GM12878 (cell line): ENCODE measurements at regions not wholly inside any gene's neighbourhood (a gene's known extent, or its start where the extent isn't known, plus 50 kb on each side); places are given as distances from the start of the nearest gene placed in this dataset.

Experiments used
- ATAC-seq: fragments of 200-7000 bp; cut with Tn5 transposase; 3 replicates; pipeline ENCODE4 v1.9.1; 2020; ENCODE audit warnings: mild to moderate bottlenecking, moderate library complexity
- BruUV-seq: library from RNA; stranded (reverse); fragments of 400-500 nt; replicated peaks from 2 replicates; lab custom pipeline; 2021; lab: Mats Ljungman, UMichigan
- CTCF ChIA-PET: fragments of 300-600 bp; sonication (Branson Sonifier 250); formaldehyde crosslinking; extraction: SDS; loops from one replicate; lab custom pipeline; 2021; ENCODE audit warnings: inconsistent platforms; lab: Yijun Ruan, JAX
- POLR2A ChIA-PET: fragments of 350-600 bp; formaldehyde crosslinking; extraction: SDS; loops from one replicate; lab custom pipeline; 2021; ENCODE audit warnings: inconsistent platforms; lab: Charles Lee
- RAD21 ChIA-PET: fragments of 300-600 bp; sonication (Branson Sonifier 250); formaldehyde crosslinking; loops from one replicate; lab custom pipeline; 2023; ENCODE audit warnings: antibody characterized with exemption; ENCODE audit not compliant: unreplicated experiment; lab: Charles Lee
- SMC1A ChIA-PET: fragments of 300-600 bp; sonication (Branson Sonifier 250); formaldehyde crosslinking; loops from one replicate; lab custom pipeline; 2023; ENCODE audit not compliant: unreplicated experiment, uncharacterized antibody; lab: Charles Lee
- DNase-seq: peaks from one replicate; pipeline ENCODE4 v3.0.0-alpha.2; 2011; ENCODE audit warnings: low read depth, low spot score
- FAIRE-seq: peaks from 3 replicates; lab custom pipeline; 2011; peaks lifted over from hg19 to GRCh38; lab: Jason Lieb, UNC
- H2AFZ ChIP-seq: 2 replicates; pipeline ENCODE4 v1.6.0; 2011; ENCODE audit warnings: low read depth, low read length, control low read depth; ENCODE audit not compliant: control insufficient read depth
- H3K27ac ChIP-seq: 2 replicates; pipeline ENCODE4 v1.5.1; 2011; ENCODE audit warnings: control low read depth; ENCODE audit not compliant: control insufficient read depth, insufficient read depth
- H3K27me3 ChIP-seq, 2 experiments: replicated peaks in 1 of 2; 2 replicates each; pipeline versions ENCODE4 v1.6.0 to v1.6.1; 2011; ENCODE audit warnings: low read length in 1 of 2; ENCODE audit not compliant: control insufficient read depth in 2 of 2, insufficient read depth in 2 of 2
- H3K36me3 ChIP-seq, 2 experiments: 2 replicates each; pipeline ENCODE4 v1.5.1; 2011; ENCODE audit warnings: low read length in 1 of 2; ENCODE audit not compliant: control insufficient read depth in 2 of 2, insufficient read depth in 2 of 2
- H3K4me1 ChIP-seq: 2 replicates; pipeline ENCODE4 v1.6.1; 2011; ENCODE audit warnings: mild to moderate bottlenecking, low read length, moderate library complexity, mixed read lengths; ENCODE audit not compliant: control insufficient read depth, insufficient read depth
- H3K4me2 ChIP-seq: 2 replicates; pipeline ENCODE4 v1.6.0; 2011; ENCODE audit warnings: control low read depth; ENCODE audit not compliant: control insufficient read depth, insufficient read depth
- H3K4me3 ChIP-seq: fragments of 200-600 bp; sonication (generic); 2 replicates; pipeline ENCODE4 v1.5.1; 2016
- H3K79me2 ChIP-seq: 2 replicates; pipeline ENCODE4 v1.6.0; 2011; ENCODE audit warnings: low read length; ENCODE audit not compliant: control insufficient read depth, insufficient read depth
- H3K9ac ChIP-seq: 2 replicates; pipeline ENCODE4 v1.8.0; 2011; ENCODE audit warnings: low read length, control low read depth, mixed read lengths; ENCODE audit not compliant: control insufficient read depth, insufficient read depth
- H3K9me3 ChIP-seq: replicated peaks from 3 replicates; pipeline ENCODE4 v1.5.1; 2011; ENCODE audit warnings: mild to moderate bottlenecking, low read length; ENCODE audit not compliant: control insufficient read depth, insufficient read depth
- H4K20me1 ChIP-seq: 2 replicates; pipeline ENCODE4 v1.6.0; 2011; ENCODE audit not compliant: control insufficient read depth, insufficient read depth
- BRCA1 ChIP-seq: IDR thresholded peaks from 2 replicates; pipeline ENCODE4 v1.6.1; 2011; ENCODE audit warnings: low read depth, low read length, improper control_type of control experiment
- FOS ChIP-seq: IDR thresholded peaks from 3 replicates; pipeline ENCODE4 v1.6.1; 2011; ENCODE audit warnings: borderline replicate concordance; ENCODE audit not compliant: insufficient read length; ENCODE audit errors: extremely low read depth
- GATAD2B ChIP-seq: fragments of 450-650 bp; conservative IDR thresholded peaks from 2 replicates; pipeline ENCODE4 v1.6.1; 2017; ENCODE audit warnings: low read depth, mild to moderate bottlenecking, moderate library complexity
- HCFC1 ChIP-seq: fragments of 150-350 bp; IDR thresholded peaks from 2 replicates; pipeline ENCODE4 v1.6.1; 2014; ENCODE audit warnings: low read length
- IKZF1 ChIP-seq: fragments of 450-650 bp; conservative IDR thresholded peaks from 2 replicates; pipeline ENCODE4 v1.6.1; 2017; ENCODE audit warnings: antibody characterized with exemption, mild to moderate bottlenecking
- IKZF2 ChIP-seq, 2 experiments: fragments of 450-650 bp; IDR thresholded peaks; 2 replicates each; pipeline ENCODE4 v1.6.1; 2017; ENCODE audit warnings: mild to moderate bottlenecking in 2 of 2, moderate library complexity in 2 of 2
- JUNB ChIP-seq: IDR thresholded peaks from 2 replicates; pipeline ENCODE4 v1.6.1; 2016; ENCODE audit warnings: antibody characterized with exemption, mild to moderate bottlenecking
- MTA2 ChIP-seq: fragments of 450-650 bp; IDR thresholded peaks from 2 replicates; pipeline ENCODE4 v1.6.1; 2016; ENCODE audit warnings: low read depth, mild to moderate bottlenecking, moderate library complexity
- MTA3 ChIP-seq: IDR thresholded peaks from 2 replicates; pipeline ENCODE4 v1.6.1; 2012; ENCODE audit warnings: low read length, inconsistent platforms, borderline replicate concordance
- PAX8 ChIP-seq: fragments of 450-650 bp; IDR thresholded peaks from 2 replicates; pipeline ENCODE4 v1.6.1; 2017; ENCODE audit warnings: mild to moderate bottlenecking, moderate library complexity
- POLR2AphosphoS2 ChIP-seq: IDR thresholded peaks from 2 replicates; pipeline ENCODE4 v1.6.1; 2011; ENCODE audit warnings: low read depth, mild to moderate bottlenecking, low read length, improper control_type of control experiment, moderate library complexity
- POU2F2 ChIP-seq: IDR thresholded peaks from 3 replicates; pipeline ENCODE4 v1.6.1; 2011; ENCODE audit warnings: low read depth, mild to moderate bottlenecking, low read length, borderline replicate concordance
- RAD51 ChIP-seq: fragments of 450-650 bp; IDR thresholded peaks from 2 replicates; pipeline ENCODE4 v1.6.1; 2016; ENCODE audit warnings: moderate library complexity, mild to moderate bottlenecking, inconsistent platforms
- RUNX3 ChIP-seq: IDR thresholded peaks from 2 replicates; pipeline ENCODE4 v1.6.1; 2012; ENCODE audit warnings: low read length, inconsistent platforms
- SMAD1 ChIP-seq: fragments of 450-650 bp; IDR thresholded peaks from 2 replicates; pipeline ENCODE4 v1.6.1; 2018; ENCODE audit warnings: mild to moderate bottlenecking, low read depth; ENCODE audit not compliant: partially characterized antibody
- SREBF1 ChIP-seq: IDR thresholded peaks from 2 replicates; pipeline ENCODE4 v1.6.1; 2012; ENCODE audit warnings: mild to moderate bottlenecking, low read length
- TARDBP ChIP-seq: IDR thresholded peaks from 2 replicates; pipeline ENCODE4 v1.6.1; 2016; ENCODE audit warnings: borderline replicate concordance
- TCF12 ChIP-seq: IDR thresholded peaks from 2 replicates; pipeline ENCODE4 v1.6.1; 2011; ENCODE audit warnings: low read depth, mild to moderate bottlenecking, low read length
- ZNF24 ChIP-seq: fragments of 450-650 bp; IDR thresholded peaks from 2 replicates; pipeline ENCODE4 v1.6.1; 2017; ENCODE audit warnings: antibody characterized with exemption, mild to moderate bottlenecking
- WGBS: methylation state at CpG from one replicate; pipeline ENCODE4 v1.1.6; 2016; ENCODE audit warnings: low lambda C conversion rate; ENCODE audit not compliant: insufficient replicate concordance, insufficient coverage; ENCODE audit errors: missing lambda C conversion rate; 5-methylcytosine and 5-hydroxymethylcytosine counted together
- in situ Hi-C: fragments of 300-500 bp; cut with MboI; formaldehyde crosslinking; loops from 9 replicates; pipeline ENCODE4 v1.14.3; 2018; ENCODE audit warnings: mixed read lengths
- intact Hi-C: fragments of 100-400 bp; cut with micrococcal nuclease; formaldehyde crosslinking; loops from one replicate; pipeline ENCODE4 v1.14.2; 2022; ENCODE audit not compliant: unreplicated experiment
- TF ChIP-seq, protein P1 (sequence below): fragments of 450-650 bp; IDR thresholded peaks from 2 replicates; pipeline ENCODE4 v1.6.1; 2018; ENCODE audit warnings: borderline replicate concordance, mild to moderate bottlenecking; ENCODE audit not compliant: partially characterized antibody
- TF ChIP-seq, protein P2 (sequence below): fragments of 450-650 bp; IDR thresholded peaks from 2 replicates; pipeline ENCODE4 v1.6.1; 2017; ENCODE audit warnings: low read depth, mild to moderate bottlenecking, moderate library complexity
- TF ChIP-seq, protein P3 (sequence below): IDR thresholded peaks from 2 replicates; pipeline ENCODE4 v1.6.1; 2011; ENCODE audit warnings: low read depth, mild to moderate bottlenecking, low read length, moderate library complexity, borderline replicate concordance; ENCODE audit errors: extremely low read depth

DNA sequence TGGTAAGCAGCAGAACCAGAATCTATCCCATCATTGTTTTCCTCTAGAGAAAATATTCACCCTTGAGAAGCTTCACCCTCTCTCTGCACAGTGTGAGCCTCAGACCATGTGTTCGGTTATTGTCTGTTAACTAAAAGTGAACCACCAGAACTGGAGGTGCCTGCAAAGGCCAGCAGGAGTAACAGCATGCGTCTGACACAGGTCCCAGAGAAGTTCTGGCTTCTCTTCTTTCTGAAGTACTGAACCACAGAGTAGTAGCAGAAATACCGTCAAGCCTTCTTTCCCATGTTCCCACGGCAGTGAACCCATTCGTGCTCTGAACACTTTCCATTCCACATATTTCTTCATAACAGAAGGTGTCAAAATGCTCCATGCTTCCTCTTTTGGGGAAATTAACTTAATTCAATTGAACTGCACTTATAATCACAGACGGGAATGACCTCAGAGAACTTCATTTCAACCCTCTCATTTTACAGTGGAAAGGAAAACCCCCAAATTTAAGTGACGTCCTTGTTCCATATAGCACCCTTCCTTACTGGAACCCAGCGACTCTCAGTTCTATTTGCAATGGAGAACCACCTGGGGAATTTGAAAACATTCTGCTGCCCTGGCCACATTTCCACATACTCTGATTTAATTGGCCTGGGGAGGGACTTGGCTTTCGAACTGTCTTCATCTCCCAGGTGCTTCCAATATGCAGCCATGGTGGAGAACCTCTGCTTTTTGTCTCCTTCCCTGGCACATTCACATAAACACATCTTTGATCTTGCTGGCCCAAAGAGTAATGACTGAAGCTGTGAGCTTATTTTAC is 519.1 kb downstream of the RNF144A start:
- ChIA-PET SMC1A (interaction anchor here (0.7 to 4.2 kb wide), 16 partner anchors 8 to 1039 kb away, joined by 3 to 24 read pairs (median 6); no protein-coding TSS in a partner anchor), CTCF (interaction anchor here (0.8 to 1.7 kb wide), 5 partner anchors 9 to 304 kb away, joined by 3 to 6 read pairs (median 5); no protein-coding TSS in a partner anchor)
- H3K4me1 ChIP-seq: peaks cover 16% of the 10 kb centered on the region
- no peak for TF ChIP-seq RUNX3
- no peak for TF ChIP-seq TARDBP
- TF ChIP-seq SREBF1: no peak
- TF ChIP-seq FOS: no peak
- TF ChIP-seq POLR2AphosphoS2: no peak
- no peak for TF ChIP-seq POU2F2
- no peak for TF ChIP-seq ZNF24
- no peak for TF ChIP-seq JUNB
- peak; percentile 65 to 75 for TF ChIP-seq IKZF2 (IDR thresholded peaks at IDR 0.05)
- no peak for TF ChIP-seq GATAD2B
- TF ChIP-seq IKZF1: peak; percentile 72
- TF ChIP-seq, protein P1, sequence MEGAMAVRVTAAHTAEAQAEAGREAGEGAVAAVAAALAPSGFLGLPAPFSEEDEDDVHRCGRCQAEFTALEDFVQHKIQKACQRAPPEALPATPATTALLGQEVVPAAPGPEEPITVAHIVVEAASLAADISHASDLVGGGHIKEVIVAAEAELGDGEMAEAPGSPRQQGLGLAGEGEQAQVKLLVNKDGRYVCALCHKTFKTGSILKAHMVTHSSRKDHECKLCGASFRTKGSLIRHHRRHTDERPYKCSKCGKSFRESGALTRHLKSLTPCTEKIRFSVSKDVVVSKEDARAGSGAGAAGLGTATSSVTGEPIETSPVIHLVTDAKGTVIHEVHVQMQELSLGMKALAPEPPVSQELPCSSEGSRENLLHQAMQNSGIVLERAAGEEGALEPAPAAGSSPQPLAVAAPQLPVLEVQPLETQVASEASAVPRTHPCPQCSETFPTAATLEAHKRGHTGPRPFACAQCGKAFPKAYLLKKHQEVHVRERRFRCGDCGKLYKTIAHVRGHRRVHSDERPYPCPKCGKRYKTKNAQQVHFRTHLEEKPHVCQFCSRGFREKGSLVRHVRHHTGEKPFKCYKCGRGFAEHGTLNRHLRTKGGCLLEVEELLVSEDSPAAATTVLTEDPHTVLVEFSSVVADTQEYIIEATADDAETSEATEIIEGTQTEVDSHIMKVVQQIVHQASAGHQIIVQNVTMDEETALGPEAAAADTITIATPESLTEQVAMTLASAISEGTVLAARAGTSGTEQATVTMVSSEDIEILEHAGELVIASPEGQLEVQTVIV: no peak
- no peak for TF ChIP-seq BRCA1
- TF ChIP-seq PAX8: no peak
- TF ChIP-seq RAD51: no peak
- TF ChIP-seq TCF12: no peak
- peak; percentile 70 for TF ChIP-seq MTA2
- TF ChIP-seq, protein P2, sequence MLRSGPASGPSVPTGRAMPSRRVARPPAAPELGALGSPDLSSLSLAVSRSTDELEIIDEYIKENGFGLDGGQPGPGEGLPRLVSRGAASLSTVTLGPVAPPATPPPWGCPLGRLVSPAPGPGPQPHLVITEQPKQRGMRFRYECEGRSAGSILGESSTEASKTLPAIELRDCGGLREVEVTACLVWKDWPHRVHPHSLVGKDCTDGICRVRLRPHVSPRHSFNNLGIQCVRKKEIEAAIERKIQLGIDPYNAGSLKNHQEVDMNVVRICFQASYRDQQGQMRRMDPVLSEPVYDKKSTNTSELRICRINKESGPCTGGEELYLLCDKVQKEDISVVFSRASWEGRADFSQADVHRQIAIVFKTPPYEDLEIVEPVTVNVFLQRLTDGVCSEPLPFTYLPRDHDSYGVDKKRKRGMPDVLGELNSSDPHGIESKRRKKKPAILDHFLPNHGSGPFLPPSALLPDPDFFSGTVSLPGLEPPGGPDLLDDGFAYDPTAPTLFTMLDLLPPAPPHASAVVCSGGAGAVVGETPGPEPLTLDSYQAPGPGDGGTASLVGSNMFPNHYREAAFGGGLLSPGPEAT: peak; percentile 49; the same call in 1 of the 2 replicates
- no peak for TF ChIP-seq MTA3
- no peak for TF ChIP-seq HCFC1
- no peak for TF ChIP-seq SMAD1
- TF ChIP-seq, protein P3, sequence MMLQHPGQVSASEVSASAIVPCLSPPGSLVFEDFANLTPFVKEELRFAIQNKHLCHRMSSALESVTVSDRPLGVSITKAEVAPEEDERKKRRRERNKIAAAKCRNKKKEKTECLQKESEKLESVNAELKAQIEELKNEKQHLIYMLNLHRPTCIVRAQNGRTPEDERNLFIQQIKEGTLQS: no peak

More for the DNA sequence above, 519.1 kb downstream of the RNF144A start:
- in situ Hi-C loops (no loop called here), intact Hi-C loops (loop anchor here (2.0 to 10.0 kb wide), 4 partner anchors 32 to 1078 kb away; no protein-coding TSS in a partner anchor)
- Histone ChIP-seq H3K36me3 (no peaks in the 10 kb centered on the region), H3K79me2 (no peaks in the 10 kb centered on the region), H2AFZ (no peak overlapping the region), H3K27ac (no peak overlapping the region), H3K4me3 (no peak overlapping the region), H3K27me3 (no peaks in the 10 kb centered on the region; a peak in 1 of 4 replicates), H3K9ac (no peak overlapping the region), H3K9me3 (peaks cover 4% of the 10 kb centered on the region; the same call in 1 of the 3 replicates), H3K4me2 (no peak overlapping the region), H4K20me1 (no peaks in the 10 kb centered on the region)
- 14% methylated on average over 9 of the region's 9 CpGs for WGBS
- no peak for DNase-seq
- ChIA-PET RAD21 (interaction anchor here (0.9 to 2.9 kb wide), 9 partner anchors 9 to 798 kb away, joined by 3 to 17 read pairs (median 3); no protein-coding TSS in a partner anchor), POLR2A (interaction anchor here (0.7 to 1.0 kb wide), 2 partner anchors 37 to 231 kb away, joined by 3 read pairs; no protein-coding TSS in a partner anchor)
- BruUV-seq: no TSS peak
- peak; percentile 54 for ATAC-seq
- FAIRE-seq: no peak
